Fibroblast of lung (primary cell): ENCODE measurements at regions not wholly inside any gene's neighbourhood (a gene's known extent, or its start where the extent isn't known, plus 50 kb on each side); places are given as distances from the start of the nearest gene placed in this dataset.

Experiments used
- DNase-seq, 2 donors: peaks; one replicate each; pipeline versions ENCODE4 v3.0.0 to v3.0.0-alpha.2; 2010; ENCODE audit warnings: low read depth in 2 of 2
- H2AFZ ChIP-seq: 2 replicates; pipeline ENCODE4 v1.5.1; 2012; ENCODE audit warnings: low read length, control low read depth, inconsistent platforms
- H3K27ac ChIP-seq: 2 replicates; pipeline ENCODE4 v1.5.1; 2011; ENCODE audit warnings: low read length, control low read depth; ENCODE audit not compliant: insufficient read depth
- H3K27me3 ChIP-seq: 2 replicates; pipeline ENCODE4 v1.5.1; 2011; ENCODE audit warnings: mild to moderate bottlenecking, low read length; ENCODE audit not compliant: control insufficient read depth, insufficient read depth
- H3K36me3 ChIP-seq: 2 replicates; pipeline ENCODE4 v1.5.1; 2011; ENCODE audit warnings: low read length; ENCODE audit not compliant: control insufficient read depth, insufficient read depth
- H3K4me1 ChIP-seq: 2 replicates; pipeline ENCODE4 v1.5.1; 2011; ENCODE audit warnings: low read length; ENCODE audit not compliant: control insufficient read depth, insufficient read depth; ENCODE audit errors: extremely low read depth
- H3K4me2 ChIP-seq: 2 replicates; pipeline ENCODE4 v1.5.1; 2011; ENCODE audit warnings: low read length, control low read depth; ENCODE audit not compliant: insufficient read depth; ENCODE audit errors: extremely low read depth
- H3K4me3 ChIP-seq, 4 experiments: fragments of 200-600 bp in 1 of 4; sonication (generic) in 1 of 4; replicated peaks in 1 of 4; 2 replicates each; pipeline ENCODE4 v1.5.1; 2011 to 2016; ENCODE audit warnings: low read length in 4 of 4, low read depth in 3 of 4, mild to moderate bottlenecking in 3 of 4, control low read depth in 2 of 4, inconsistent platforms in 1 of 4, mixed read lengths in 1 of 4; ENCODE audit not compliant: insufficient read depth in 1 of 4; ENCODE audit errors: control extremely low read depth in 1 of 4
- H3K79me2 ChIP-seq: 2 replicates; pipeline ENCODE4 v1.5.1; 2012; ENCODE audit warnings: mild to moderate bottlenecking, low read length, inconsistent platforms; ENCODE audit not compliant: control insufficient read depth, insufficient read depth
- H3K9ac ChIP-seq: 2 replicates; pipeline ENCODE4 v1.5.1; 2011; ENCODE audit warnings: mild to moderate bottlenecking, low read length, control low read depth; ENCODE audit not compliant: insufficient read depth
- H3K9me3 ChIP-seq: 2 replicates; pipeline ENCODE4 v1.5.1; 2012; ENCODE audit warnings: low read depth, low read length; ENCODE audit not compliant: control insufficient read depth, insufficient read depth
- H4K20me1 ChIP-seq: 2 replicates; pipeline ENCODE4 v1.5.1; 2011; ENCODE audit warnings: low read length; ENCODE audit not compliant: control insufficient read depth, insufficient read depth; ENCODE audit errors: extremely low read depth
- EZH2 ChIP-seq: IDR thresholded peaks from 2 replicates; pipeline ENCODE4 v1.5.1; 2012; ENCODE audit warnings: low read length, control low read depth, mild to moderate bottlenecking; ENCODE audit errors: missing control alignments
- TF ChIP-seq, protein P1 (sequence below), 2 donors: IDR thresholded peaks in 1 of 2; conservative IDR thresholded peaks in 1 of 2; 1 replicate in 1 of 2; 2 replicates in 1 of 2; pipeline ENCODE4 v1.5.1; 2011 to 2012; ENCODE audit warnings: low read length in 2 of 2, control low read depth in 1 of 2, inconsistent platforms in 1 of 2, low read depth in 1 of 2, mild to moderate bottlenecking in 1 of 2

DNA sequence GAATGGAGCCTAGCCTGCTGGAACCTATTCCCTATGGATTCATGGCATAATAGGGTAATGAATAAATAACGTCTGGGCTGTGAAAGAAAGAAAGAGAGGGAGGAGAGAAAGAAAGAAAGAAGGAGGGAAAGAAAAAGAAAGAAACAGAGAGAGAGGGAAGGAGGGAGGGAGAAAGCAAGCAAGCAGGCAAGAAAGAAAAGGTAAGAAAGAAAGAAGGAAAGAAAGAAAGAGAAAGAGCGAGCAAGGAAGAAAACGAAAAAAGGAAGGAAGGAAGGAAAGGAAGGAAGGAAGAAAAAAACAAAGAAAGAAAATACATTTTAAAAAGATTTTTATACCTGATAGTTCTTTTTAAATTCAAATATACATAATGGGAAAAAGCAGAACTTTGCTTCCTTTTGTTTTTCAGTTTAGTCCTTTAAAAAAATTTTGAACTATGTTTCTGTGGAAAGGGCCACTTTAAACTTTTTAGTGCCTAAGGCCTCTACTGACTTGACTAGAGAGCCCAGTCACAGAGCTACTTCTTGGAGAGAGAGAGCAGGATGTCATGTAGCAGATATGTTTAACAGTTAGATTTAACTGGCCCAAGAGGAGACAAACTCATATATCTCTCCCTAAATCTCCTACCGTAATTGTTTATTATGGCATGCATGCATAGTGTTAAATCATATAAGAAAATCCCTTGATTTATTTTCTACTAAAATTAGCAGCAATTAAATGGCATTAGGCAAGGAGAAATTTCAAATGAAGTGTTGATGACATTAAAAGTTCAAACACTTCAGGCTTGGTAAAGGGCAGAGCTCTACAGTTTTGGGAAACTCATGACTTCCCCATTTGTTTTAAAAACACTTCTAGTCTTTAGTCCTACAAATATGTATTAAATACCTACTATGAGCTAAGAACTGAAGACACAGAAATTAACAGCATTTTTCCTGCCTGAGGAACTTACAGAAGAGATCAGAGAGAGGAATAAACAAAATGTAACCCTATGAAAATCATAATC lies 305.5 kb downstream of the BCAT1 start:
- H4K20me1 ChIP-seq: no peaks in the 10 kb centered on the region
- DNase-seq: no peak
- no peaks in the 10 kb centered on the region for H3K9me3 ChIP-seq
- H3K9ac ChIP-seq: no peak overlapping the region
- H3K36me3 ChIP-seq: no peaks in the 10 kb centered on the region
- no peak overlapping the region for H2AFZ ChIP-seq
- no peaks in the 10 kb centered on the region for H3K79me2 ChIP-seq
- H3K4me3 ChIP-seq: no peak overlapping the region
- no peaks in the 10 kb centered on the region for H3K27me3 ChIP-seq
- no peak overlapping the region for H3K4me2 ChIP-seq
- no peaks in the 10 kb centered on the region for H3K4me1 ChIP-seq
- H3K27ac ChIP-seq: no peak overlapping the region
- TF ChIP-seq, protein P1, sequence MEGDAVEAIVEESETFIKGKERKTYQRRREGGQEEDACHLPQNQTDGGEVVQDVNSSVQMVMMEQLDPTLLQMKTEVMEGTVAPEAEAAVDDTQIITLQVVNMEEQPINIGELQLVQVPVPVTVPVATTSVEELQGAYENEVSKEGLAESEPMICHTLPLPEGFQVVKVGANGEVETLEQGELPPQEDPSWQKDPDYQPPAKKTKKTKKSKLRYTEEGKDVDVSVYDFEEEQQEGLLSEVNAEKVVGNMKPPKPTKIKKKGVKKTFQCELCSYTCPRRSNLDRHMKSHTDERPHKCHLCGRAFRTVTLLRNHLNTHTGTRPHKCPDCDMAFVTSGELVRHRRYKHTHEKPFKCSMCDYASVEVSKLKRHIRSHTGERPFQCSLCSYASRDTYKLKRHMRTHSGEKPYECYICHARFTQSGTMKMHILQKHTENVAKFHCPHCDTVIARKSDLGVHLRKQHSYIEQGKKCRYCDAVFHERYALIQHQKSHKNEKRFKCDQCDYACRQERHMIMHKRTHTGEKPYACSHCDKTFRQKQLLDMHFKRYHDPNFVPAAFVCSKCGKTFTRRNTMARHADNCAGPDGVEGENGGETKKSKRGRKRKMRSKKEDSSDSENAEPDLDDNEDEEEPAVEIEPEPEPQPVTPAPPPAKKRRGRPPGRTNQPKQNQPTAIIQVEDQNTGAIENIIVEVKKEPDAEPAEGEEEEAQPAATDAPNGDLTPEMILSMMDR (conservative IDR thresholded peaks at IDR 0.05 in 1 of 2, IDR thresholded peaks at IDR 0.05 in 1 of 2; ENCODE audit: low read depth in 1 of 2, low read length in 2 of 2): no peak
- TF ChIP-seq EZH2: no peak

DNA sequence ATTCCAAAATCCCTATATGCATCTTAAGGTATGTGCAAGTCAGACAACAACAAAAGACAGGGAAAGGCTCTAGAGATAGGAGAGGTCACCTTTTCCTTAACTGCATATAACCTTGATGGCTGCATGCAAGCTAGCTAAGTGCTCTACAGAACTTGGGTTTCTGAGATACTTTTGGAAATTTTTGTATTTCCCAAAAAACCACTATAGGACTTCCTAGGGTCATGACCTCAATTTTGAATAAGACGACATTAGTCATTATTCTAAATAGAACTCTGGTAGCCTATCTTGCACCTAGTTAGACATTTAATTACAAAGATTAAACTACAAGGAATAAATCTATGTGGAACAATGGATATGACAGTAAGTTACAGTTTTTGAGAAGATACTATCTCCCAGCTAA lies 309.3 kb downstream of the BCAT1 start:
- H3K36me3 ChIP-seq: no peaks in the 10 kb centered on the region
- no peak overlapping the region for H3K9ac ChIP-seq

DNA sequence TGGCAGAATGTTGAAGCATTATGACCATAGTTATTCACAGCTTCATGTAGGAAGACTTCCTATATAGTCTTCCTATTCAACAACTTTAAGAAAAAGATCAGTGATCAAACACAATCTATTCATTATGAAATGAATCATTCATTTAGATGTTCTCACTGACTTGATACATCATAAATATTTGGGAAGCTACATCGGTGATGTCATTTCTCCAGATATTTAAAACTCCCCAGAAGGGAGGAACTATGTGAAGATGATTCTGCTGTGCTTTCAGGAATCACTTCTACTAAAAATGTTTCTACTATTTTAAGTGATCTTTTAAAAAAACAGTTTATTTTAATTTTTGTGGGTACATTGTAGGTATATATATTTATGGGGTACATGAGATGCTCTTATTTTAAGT lies 316.4 kb downstream of the BCAT1 start:
- no peak for DNase-seq
- no peaks in the 10 kb centered on the region for H3K27me3 ChIP-seq
- TF ChIP-seq, protein P1 (conservative IDR thresholded peaks at IDR 0.05 in 1 of 2, IDR thresholded peaks at IDR 0.05 in 1 of 2; ENCODE audit: low read depth in 1 of 2, low read length in 2 of 2): no peak
- TF ChIP-seq EZH2: no peak
- no peak overlapping the region for H3K4me2 ChIP-seq
- no peaks in the 10 kb centered on the region for H4K20me1 ChIP-seq
- H3K4me1 ChIP-seq: no peaks in the 10 kb centered on the region
- H3K9me3 ChIP-seq: no peaks in the 10 kb centered on the region
- H3K79me2 ChIP-seq: no peaks in the 10 kb centered on the region
- H2AFZ ChIP-seq: no peak overlapping the region
- H3K4me3 ChIP-seq: no peak overlapping the region
- H3K36me3 ChIP-seq: no peaks in the 10 kb centered on the region
- no peak overlapping the region for H3K9ac ChIP-seq
- H3K27ac ChIP-seq: no peak overlapping the region

More for the DNA sequence above, 309.3 kb downstream of the BCAT1 start:
- Histone ChIP-seq H3K4me1 (no peaks in the 10 kb centered on the region), H4K20me1 (no peaks in the 10 kb centered on the region), H2AFZ (no peak overlapping the region), H3K9me3 (no peaks in the 10 kb centered on the region), H3K4me3 (no peak overlapping the region), H3K27ac (no peak overlapping the region), H3K27me3 (no peaks in the 10 kb centered on the region), H3K4me2 (no peak overlapping the region), H3K79me2 (no peaks in the 10 kb centered on the region)
- TF ChIP-seq, protein P1 (conservative IDR thresholded peaks at IDR 0.05 in 1 of 2, IDR thresholded peaks at IDR 0.05 in 1 of 2; ENCODE audit: low read depth in 1 of 2, low read length in 2 of 2): no peak
- TF ChIP-seq EZH2: no peak
- DNase-seq: no peak
